GM12878 (cell line): ENCODE measurements at regions not wholly inside any gene's neighbourhood (a gene's known extent, or its start where the extent isn't known, plus 50 kb on each side); places are given as distances from the start of the nearest gene placed in this dataset.

Source experiments
- ATAC-seq: fragments of 200-7000 bp; cut with Tn5 transposase; 3 replicates; pipeline ENCODE4 v1.9.1; 2020; ENCODE audit warnings: mild to moderate bottlenecking, moderate library complexity
- BruUV-seq: library from RNA; stranded (reverse); fragments of 400-500 nt; replicated peaks from 2 replicates; lab custom pipeline; 2021; lab: Mats Ljungman, UMichigan
- CTCF ChIA-PET: fragments of 300-600 bp; sonication (Branson Sonifier 250); formaldehyde crosslinking; extraction: SDS; loops from one replicate; lab custom pipeline; 2021; ENCODE audit warnings: inconsistent platforms; lab: Yijun Ruan, JAX
- POLR2A ChIA-PET: fragments of 350-600 bp; formaldehyde crosslinking; extraction: SDS; loops from one replicate; lab custom pipeline; 2021; ENCODE audit warnings: inconsistent platforms; lab: Charles Lee
- RAD21 ChIA-PET: fragments of 300-600 bp; sonication (Branson Sonifier 250); formaldehyde crosslinking; loops from one replicate; lab custom pipeline; 2023; ENCODE audit warnings: antibody characterized with exemption; ENCODE audit not compliant: unreplicated experiment; lab: Charles Lee
- SMC1A ChIA-PET: fragments of 300-600 bp; sonication (Branson Sonifier 250); formaldehyde crosslinking; loops from one replicate; lab custom pipeline; 2023; ENCODE audit not compliant: unreplicated experiment, uncharacterized antibody; lab: Charles Lee
- DNase-seq: peaks from one replicate; pipeline ENCODE4 v3.0.0-alpha.2; 2011; ENCODE audit warnings: low read depth, low spot score
- FAIRE-seq: peaks from 3 replicates; lab custom pipeline; 2011; peaks lifted over from hg19 to GRCh38; lab: Jason Lieb, UNC
- H2AFZ ChIP-seq: 2 replicates; pipeline ENCODE4 v1.6.0; 2011; ENCODE audit warnings: low read depth, low read length, control low read depth; ENCODE audit not compliant: control insufficient read depth
- H3K27ac ChIP-seq: 2 replicates; pipeline ENCODE4 v1.5.1; 2011; ENCODE audit warnings: control low read depth; ENCODE audit not compliant: control insufficient read depth, insufficient read depth
- H3K27me3 ChIP-seq, 2 experiments: replicated peaks in 1 of 2; 2 replicates each; pipeline versions ENCODE4 v1.6.0 to v1.6.1; 2011; ENCODE audit warnings: low read length in 1 of 2; ENCODE audit not compliant: control insufficient read depth in 2 of 2, insufficient read depth in 2 of 2
- H3K36me3 ChIP-seq, 2 experiments: 2 replicates each; pipeline ENCODE4 v1.5.1; 2011; ENCODE audit warnings: low read length in 1 of 2; ENCODE audit not compliant: control insufficient read depth in 2 of 2, insufficient read depth in 2 of 2
- H3K4me1 ChIP-seq: 2 replicates; pipeline ENCODE4 v1.6.1; 2011; ENCODE audit warnings: mild to moderate bottlenecking, low read length, moderate library complexity, mixed read lengths; ENCODE audit not compliant: control insufficient read depth, insufficient read depth
- H3K4me2 ChIP-seq: 2 replicates; pipeline ENCODE4 v1.6.0; 2011; ENCODE audit warnings: control low read depth; ENCODE audit not compliant: control insufficient read depth, insufficient read depth
- H3K4me3 ChIP-seq: fragments of 200-600 bp; sonication (generic); 2 replicates; pipeline ENCODE4 v1.5.1; 2016
- H3K79me2 ChIP-seq: 2 replicates; pipeline ENCODE4 v1.6.0; 2011; ENCODE audit warnings: low read length; ENCODE audit not compliant: control insufficient read depth, insufficient read depth
- H3K9ac ChIP-seq: 2 replicates; pipeline ENCODE4 v1.8.0; 2011; ENCODE audit warnings: low read length, control low read depth, mixed read lengths; ENCODE audit not compliant: control insufficient read depth, insufficient read depth
- H3K9me3 ChIP-seq: replicated peaks from 3 replicates; pipeline ENCODE4 v1.5.1; 2011; ENCODE audit warnings: mild to moderate bottlenecking, low read length; ENCODE audit not compliant: control insufficient read depth, insufficient read depth
- H4K20me1 ChIP-seq: 2 replicates; pipeline ENCODE4 v1.6.0; 2011; ENCODE audit not compliant: control insufficient read depth, insufficient read depth
- CHD2 ChIP-seq: IDR thresholded peaks from 2 replicates; pipeline ENCODE4 v1.6.1; 2011; ENCODE audit warnings: low read depth, low read length, improper control_type of control experiment, borderline replicate concordance
- CREB1 ChIP-seq: IDR thresholded peaks from 2 replicates; pipeline ENCODE4 v1.6.1; 2012; ENCODE audit warnings: low read depth, mild to moderate bottlenecking, inconsistent platforms
- EZH2 ChIP-seq: IDR thresholded peaks from 2 replicates; pipeline ENCODE4 v1.6.1; 2012; ENCODE audit warnings: low read depth, mild to moderate bottlenecking, control low read depth, inconsistent platforms, low read length, borderline replicate concordance; ENCODE audit not compliant: control insufficient read depth
- GABPA ChIP-seq: IDR thresholded peaks from 2 replicates; pipeline ENCODE4 v1.6.1; 2014; ENCODE audit warnings: antibody characterized with exemption, low read depth, mild to moderate bottlenecking, inconsistent platforms
- GATAD2B ChIP-seq: fragments of 450-650 bp; conservative IDR thresholded peaks from 2 replicates; pipeline ENCODE4 v1.6.1; 2017; ENCODE audit warnings: low read depth, mild to moderate bottlenecking, moderate library complexity
- HCFC1 ChIP-seq: fragments of 150-350 bp; IDR thresholded peaks from 2 replicates; pipeline ENCODE4 v1.6.1; 2014; ENCODE audit warnings: low read length
- HDAC2 ChIP-seq: fragments of 200-600 bp; sonication (generic); IDR thresholded peaks from 2 replicates; pipeline ENCODE4 v1.6.1; 2017
- MAX ChIP-seq: IDR thresholded peaks from 2 replicates; pipeline ENCODE4 v1.6.1; 2012; ENCODE audit warnings: low read depth, low read length, improper control_type of control experiment
- MEF2A ChIP-seq: IDR thresholded peaks from 2 replicates; pipeline ENCODE4 v1.6.1; 2011; ENCODE audit warnings: low read depth, mild to moderate bottlenecking, low read length, moderate library complexity; ENCODE audit not compliant: insufficient read depth
- SMC3 ChIP-seq: IDR thresholded peaks from 2 replicates; pipeline ENCODE4 v1.6.1; 2011; ENCODE audit warnings: low read length, improper control_type of control experiment, borderline replicate concordance
- SP1 ChIP-seq: IDR thresholded peaks from one replicate; pipeline ENCODE4 v1.6.1; 2011; ENCODE audit warnings: low read depth, low read length
- TCF3 ChIP-seq: IDR thresholded peaks from 2 replicates; pipeline ENCODE4 v1.6.1; 2012; ENCODE audit warnings: low read depth, mild to moderate bottlenecking, low read length, borderline replicate concordance; ENCODE audit not compliant: insufficient read depth
- WGBS: methylation state at CpG from one replicate; pipeline ENCODE4 v1.1.6; 2016; ENCODE audit warnings: low lambda C conversion rate; ENCODE audit not compliant: insufficient replicate concordance, insufficient coverage; ENCODE audit errors: missing lambda C conversion rate; 5-methylcytosine and 5-hydroxymethylcytosine counted together
- in situ Hi-C: fragments of 300-500 bp; cut with MboI; formaldehyde crosslinking; loops from 9 replicates; pipeline ENCODE4 v1.14.3; 2018; ENCODE audit warnings: mixed read lengths
- intact Hi-C: fragments of 100-400 bp; cut with micrococcal nuclease; formaldehyde crosslinking; loops from one replicate; pipeline ENCODE4 v1.14.2; 2022; ENCODE audit not compliant: unreplicated experiment
- TF ChIP-seq, protein P1 (sequence below), 3 experiments: IDR thresholded peaks in 2 of 3; conservative IDR thresholded peaks in 1 of 3; 2 replicates each; pipeline ENCODE4 v1.5.1; 2011; ENCODE audit warnings: low read depth in 3 of 3, low read length in 3 of 3, mild to moderate bottlenecking in 3 of 3, control low read depth in 2 of 3, moderate library complexity in 2 of 3, inconsistent platforms in 1 of 3, mixed read lengths in 1 of 3; ENCODE audit not compliant: control insufficient read depth in 2 of 3, insufficient read depth in 1 of 3; ENCODE audit errors: extremely low read depth in 1 of 3

GRCh38 chr6:119608994-119609393, 259.4 kb upstream of the MAN1A1 start:
- DNase-seq (no peak), ATAC-seq (no peak), FAIRE-seq (no peak)
- ChIA-PET CTCF (no interaction called here), RAD21 (no interaction called here), POLR2A (no interaction called here), SMC1A (no interaction called here)
- no peak overlapping the region for H3K4me2 ChIP-seq
- H3K4me1 ChIP-seq, result peaks cover 3% of the 10 kb centered on the region; the same call in 1 of the 2 replicates
- H3K4me3 ChIP-seq, result no peak overlapping the region
- no peaks in the 10 kb centered on the region for H3K9me3 ChIP-seq
- H3K27ac ChIP-seq, result no peak overlapping the region
- 58% methylated on average over 4 of the region's 4 CpGs for WGBS
- TF ChIP-seq MEF2A, result no peak
- TF ChIP-seq CREB1, result no peak
- no peak for TF ChIP-seq HCFC1
- no peak for TF ChIP-seq SP1
- TF ChIP-seq GATAD2B, result no peak
- no peak for TF ChIP-seq HDAC2
- TF ChIP-seq, protein P1, sequence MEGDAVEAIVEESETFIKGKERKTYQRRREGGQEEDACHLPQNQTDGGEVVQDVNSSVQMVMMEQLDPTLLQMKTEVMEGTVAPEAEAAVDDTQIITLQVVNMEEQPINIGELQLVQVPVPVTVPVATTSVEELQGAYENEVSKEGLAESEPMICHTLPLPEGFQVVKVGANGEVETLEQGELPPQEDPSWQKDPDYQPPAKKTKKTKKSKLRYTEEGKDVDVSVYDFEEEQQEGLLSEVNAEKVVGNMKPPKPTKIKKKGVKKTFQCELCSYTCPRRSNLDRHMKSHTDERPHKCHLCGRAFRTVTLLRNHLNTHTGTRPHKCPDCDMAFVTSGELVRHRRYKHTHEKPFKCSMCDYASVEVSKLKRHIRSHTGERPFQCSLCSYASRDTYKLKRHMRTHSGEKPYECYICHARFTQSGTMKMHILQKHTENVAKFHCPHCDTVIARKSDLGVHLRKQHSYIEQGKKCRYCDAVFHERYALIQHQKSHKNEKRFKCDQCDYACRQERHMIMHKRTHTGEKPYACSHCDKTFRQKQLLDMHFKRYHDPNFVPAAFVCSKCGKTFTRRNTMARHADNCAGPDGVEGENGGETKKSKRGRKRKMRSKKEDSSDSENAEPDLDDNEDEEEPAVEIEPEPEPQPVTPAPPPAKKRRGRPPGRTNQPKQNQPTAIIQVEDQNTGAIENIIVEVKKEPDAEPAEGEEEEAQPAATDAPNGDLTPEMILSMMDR (IDR thresholded peaks at IDR 0.05 in 2 of 3, conservative IDR thresholded peaks at IDR 0.05 in 1 of 3; ENCODE audit: control insufficient read depth in 2 of 3, extremely low read depth in 1 of 3, insufficient read depth in 1 of 3, low read depth in 3 of 3, low read length in 3 of 3), result no peak
- no peak for TF ChIP-seq EZH2
- no peak for TF ChIP-seq CHD2
- TF ChIP-seq GABPA, result no peak
- no peak for TF ChIP-seq TCF3
- TF ChIP-seq SMC3, result no peak
- no peak for TF ChIP-seq MAX
- BruUV-seq, result no TSS peak
- no peak overlapping the region for H2AFZ ChIP-seq
- H3K36me3 ChIP-seq, result no peaks in the 10 kb centered on the region
- no peak overlapping the region for H3K9ac ChIP-seq
- H3K27me3 ChIP-seq, result no peaks in the 10 kb centered on the region
- in situ Hi-C loops (no loop called here), intact Hi-C loops (no loop called here)
- H3K79me2 ChIP-seq, result no peaks in the 10 kb centered on the region
- H4K20me1 ChIP-seq, result no peaks in the 10 kb centered on the region
